ENCODE measurements at regions not wholly inside any gene's neighbourhood (a gene's known extent, or its start where the extent isn't known, plus 50 kb on each side); places are given as distances from the start of the nearest gene placed in this dataset.

DNA sequence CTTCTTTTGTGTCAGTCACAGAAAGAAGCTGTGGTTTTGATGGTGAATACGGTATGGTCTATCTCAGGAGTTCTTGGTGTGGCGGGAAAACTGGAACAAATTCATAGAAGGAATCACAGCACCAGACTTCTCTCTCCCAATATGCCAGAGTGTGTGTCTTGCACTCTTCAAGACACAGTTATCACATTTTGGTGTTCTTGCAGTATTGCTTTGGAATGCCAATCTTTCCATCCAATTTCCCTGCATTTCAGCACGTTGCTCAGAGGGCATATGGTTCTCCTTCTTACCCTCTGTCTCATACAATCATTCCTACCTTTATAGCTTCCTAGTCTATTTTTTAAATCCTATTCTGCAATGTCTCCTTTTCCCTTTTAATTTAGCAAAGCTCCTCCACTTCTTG lies 216.3 kb downstream of the TMEM182 start:
- intact Hi-C loops (cut with micrococcal nuclease; ENCODE audit: unreplicated experiment), result no loop called here
- Histone ChIP-seq H3K4me1 (replicated peaks; ENCODE audit: insufficient read depth) (no peaks in the 10 kb centered on the region), H3K27ac (no peak overlapping the region), H3K9me2 (ENCODE audit: insufficient read depth) (no peaks in the 10 kb centered on the region), H3K36me3 (ENCODE audit: low read depth) (no peaks in the 10 kb centered on the region), H3F3A (ENCODE audit: insufficient read depth, low read depth) (no peaks in the 10 kb centered on the region), H3K79me2 (ENCODE audit: low read depth) (no peaks in the 10 kb centered on the region), H3K4me3 (no peak overlapping the region), H4K20me1 (ENCODE audit: insufficient read depth) (no peaks in the 10 kb centered on the region), H3K9me3 (ENCODE audit: insufficient read depth, low read depth) (no peaks in the 10 kb centered on the region), H2AFZ (no peak overlapping the region), H3K4me2 (no peak overlapping the region), H3K27me3 (ENCODE audit: insufficient read depth, low read depth) (peaks cover 11% of the 10 kb centered on the region)
- no TSS peak for BruUV-seq (replicated peaks)
- DNase-seq, result no peak
- ChIA-PET CTCF (no interaction called here), POLR2A (ENCODE audit: unreplicated experiment) (no interaction called here)
- TF ChIP-seq EZH2 (IDR thresholded peaks at IDR 0.05; ENCODE audit: low read depth) (no peak), CTCF (conservative IDR thresholded peaks at IDR 0.05) (no peak)

DNA sequence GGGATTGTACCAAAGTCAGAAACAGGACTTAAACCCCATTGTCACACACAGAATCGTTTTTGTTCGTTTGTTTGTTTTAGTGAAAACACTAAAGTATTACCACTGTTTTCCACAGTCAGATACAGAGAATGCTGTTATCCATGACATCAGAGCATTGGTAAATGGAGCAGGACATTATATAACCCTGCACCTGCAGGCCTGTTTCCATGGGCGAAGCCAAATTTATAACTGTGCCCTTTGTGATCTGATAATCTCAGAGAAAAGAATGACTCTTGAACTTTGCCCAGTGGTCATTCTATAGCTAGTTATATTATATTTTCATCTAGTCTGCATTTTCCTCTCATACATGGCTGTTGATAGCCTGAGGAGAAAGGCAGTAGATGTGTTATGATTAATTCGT lies 217.6 kb downstream of the TMEM182 start:
- H3K4me2 ChIP-seq, result no peak overlapping the region
- H3K4me3 ChIP-seq, result no peak overlapping the region
- intact Hi-C loops (cut with micrococcal nuclease; ENCODE audit: unreplicated experiment), result no loop called here
- peaks cover 11% of the 10 kb centered on the region for H3K27me3 ChIP-seq (ENCODE audit: insufficient read depth, low read depth)
- H4K20me1 ChIP-seq (ENCODE audit: insufficient read depth), result no peaks in the 10 kb centered on the region
- no peak overlapping the region for H3K27ac ChIP-seq
- H3F3A ChIP-seq (ENCODE audit: insufficient read depth, low read depth), result no peaks in the 10 kb centered on the region
- no peaks in the 10 kb centered on the region for H3K79me2 ChIP-seq (ENCODE audit: low read depth)
- H3K4me1 ChIP-seq (replicated peaks; ENCODE audit: insufficient read depth), result no peaks in the 10 kb centered on the region
- DNase-seq, result no peak
- ChIA-PET POLR2A (ENCODE audit: unreplicated experiment) (no interaction called here), CTCF (no interaction called here)
- no peaks in the 10 kb centered on the region for H3K36me3 ChIP-seq (ENCODE audit: low read depth)
- H3K9me2 ChIP-seq (ENCODE audit: insufficient read depth), result no peaks in the 10 kb centered on the region
- TF ChIP-seq CTCF (conservative IDR thresholded peaks at IDR 0.05), result no peak
- no peak for TF ChIP-seq EZH2 (IDR thresholded peaks at IDR 0.05; ENCODE audit: low read depth)
- no peak overlapping the region for H2AFZ ChIP-seq
- BruUV-seq (replicated peaks), result no TSS peak
- no peaks in the 10 kb centered on the region for H3K9me3 ChIP-seq (ENCODE audit: insufficient read depth, low read depth)

GRCh38 chr2:102983786-102984185 lies 222.0 kb downstream of the TMEM182 start:
- TF ChIP-seq EZH2 (IDR thresholded peaks at IDR 0.05; ENCODE audit: low read depth) (no peak), CTCF (conservative IDR thresholded peaks at IDR 0.05) (no peak)
- no peaks in the 10 kb centered on the region for H3K9me2 ChIP-seq (ENCODE audit: insufficient read depth)
- H3K36me3 ChIP-seq (ENCODE audit: low read depth), result no peaks in the 10 kb centered on the region
- no peak overlapping the region for H3K4me3 ChIP-seq
- no peaks in the 10 kb centered on the region for H4K20me1 ChIP-seq (ENCODE audit: insufficient read depth)
- DNase-seq, result no peak
- no peaks in the 10 kb centered on the region for H3K79me2 ChIP-seq (ENCODE audit: low read depth)
- H3K27me3 ChIP-seq (ENCODE audit: insufficient read depth, low read depth), result peaks cover 11% of the 10 kb centered on the region
- ChIA-PET CTCF (no interaction called here), POLR2A (ENCODE audit: unreplicated experiment) (no interaction called here)
- H3F3A ChIP-seq (ENCODE audit: insufficient read depth, low read depth), result no peaks in the 10 kb centered on the region
- no TSS peak for BruUV-seq (replicated peaks)
- no peaks in the 10 kb centered on the region for H3K4me1 ChIP-seq (replicated peaks; ENCODE audit: insufficient read depth)
- intact Hi-C loops (cut with micrococcal nuclease; ENCODE audit: unreplicated experiment), result no loop called here
- no peak overlapping the region for H2AFZ ChIP-seq
- no peak overlapping the region for H3K27ac ChIP-seq
- H3K4me2 ChIP-seq, result no peak overlapping the region
- no peaks in the 10 kb centered on the region for H3K9me3 ChIP-seq (ENCODE audit: insufficient read depth, low read depth)
